ENCODE measurements at regions not wholly inside any gene's neighbourhood (a gene's known extent, or its start where the extent isn't known, plus 50 kb on each side); places are given as distances from the start of the nearest gene placed in this dataset.

DNA sequence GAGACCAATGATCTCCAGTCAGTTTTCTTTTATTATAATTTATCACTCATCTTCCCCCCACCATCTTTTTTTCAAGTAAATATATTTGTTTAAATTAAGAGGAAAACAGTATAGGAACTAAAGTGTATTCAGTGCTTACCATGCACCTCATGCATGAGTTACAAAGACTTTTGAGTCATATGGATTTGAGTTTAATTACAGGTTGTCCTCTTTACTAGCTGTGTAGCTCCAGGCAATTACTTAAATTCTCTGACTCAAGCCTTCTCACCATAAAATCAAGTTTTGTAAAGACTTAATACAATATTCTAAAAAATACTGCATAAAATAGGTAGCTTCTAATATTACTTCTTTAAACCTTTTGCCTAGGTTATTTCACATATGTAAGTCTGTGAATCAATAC, 251.3 kb downstream of the SLC16A7 start:
- Histone ChIP-seq H2AK5ac (ENCODE audit: low read length) (no peak overlapping the region), H3K14ac (ENCODE audit: low read length) (no peak overlapping the region), H3K36me3 (ENCODE audit: control insufficient read depth in 1 of 2, insufficient read depth in 2 of 2, low read length in 2 of 2) (no peaks in the 10 kb centered on the region), H3K9me3 (ENCODE audit: insufficient read depth, low read depth, low read length) (no peaks in the 10 kb centered on the region), H3K4me3 (ENCODE audit: low read depth, low read length) (no peak overlapping the region), H3K18ac (ENCODE audit: low read length) (no peak overlapping the region), H2BK12ac (ENCODE audit: low read length) (no peak overlapping the region), H3K4me2 (ENCODE audit: low read length) (no peak overlapping the region), H3K79me2 (ENCODE audit: control insufficient read depth, insufficient read depth, low read length, poor library complexity) (no peaks in the 10 kb centered on the region), H2BK120ac (ENCODE audit: insufficient read depth, low read length, poor library complexity) (no peak overlapping the region), H3K27ac (ENCODE audit: low read depth, low read length) (no peak overlapping the region), H4K91ac (ENCODE audit: low read depth, low read length) (no peak overlapping the region), H3K4ac (ENCODE audit: low read depth, low read length) (no peak overlapping the region), H4K12ac (ENCODE audit: low read depth, low read length) (no peak overlapping the region), H3K9ac (ENCODE audit: low read length) (no peak overlapping the region), H2AFZ (ENCODE audit: insufficient read depth, low read length, poor library complexity) (no peak overlapping the region), H3K4me1 (ENCODE audit: control insufficient read depth in 1 of 2, insufficient read depth in 2 of 2, low read length in 2 of 2) (no peaks in the 10 kb centered on the region), H4K8ac (ENCODE audit: low read depth, low read length) (no peak overlapping the region), H2BK5ac (ENCODE audit: low read depth, low read length, poor library complexity) (no peak overlapping the region), H3K27me3 (ENCODE audit: insufficient read depth, low read length) (no peaks in the 10 kb centered on the region), H3K79me1 (ENCODE audit: low read length) (no peaks in the 10 kb centered on the region), H3K23ac (ENCODE audit: low read length) (no peak overlapping the region)
- no peak for DNase-seq

DNA sequence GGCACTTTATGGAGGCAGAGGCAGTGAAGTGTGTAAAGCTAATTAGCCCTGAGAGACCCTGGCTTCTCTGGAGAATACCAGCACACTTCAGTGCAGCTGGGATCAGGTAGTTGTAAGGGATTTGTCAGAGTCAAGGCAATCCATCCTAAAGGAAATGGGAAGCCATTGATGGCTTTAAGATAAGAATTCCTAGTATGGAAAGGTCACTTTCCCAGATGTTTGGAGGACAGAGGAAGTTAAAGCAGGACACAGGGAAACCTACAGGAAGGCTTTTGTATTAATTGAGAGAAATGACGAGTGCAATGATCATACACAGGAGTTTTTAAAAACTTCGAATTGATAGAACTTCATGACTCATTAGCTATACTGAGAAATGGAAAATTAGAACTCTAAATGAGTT, 254.4 kb downstream of the SLC16A7 start:
- H2BK5ac ChIP-seq (ENCODE audit: low read depth, low read length, poor library complexity) = no peak overlapping the region
- H3K27me3 ChIP-seq (ENCODE audit: insufficient read depth, low read length) = no peaks in the 10 kb centered on the region
- no peaks in the 10 kb centered on the region for H3K79me1 ChIP-seq (ENCODE audit: low read length)
- no peak overlapping the region for H2AFZ ChIP-seq (ENCODE audit: insufficient read depth, low read length, poor library complexity)
- H2BK12ac ChIP-seq (ENCODE audit: low read length) = no peak overlapping the region
- no peak overlapping the region for H3K14ac ChIP-seq (ENCODE audit: low read length)
- H3K27ac ChIP-seq (ENCODE audit: low read depth, low read length) = no peak overlapping the region
- H3K4ac ChIP-seq (ENCODE audit: low read depth, low read length) = no peak overlapping the region
- no peak overlapping the region for H3K4me2 ChIP-seq (ENCODE audit: low read length)
- no peak overlapping the region for H2AK5ac ChIP-seq (ENCODE audit: low read length)
- H3K18ac ChIP-seq (ENCODE audit: low read length) = no peak overlapping the region
- H4K91ac ChIP-seq (ENCODE audit: low read depth, low read length) = no peak overlapping the region
- no peak overlapping the region for H3K9ac ChIP-seq (ENCODE audit: low read length)
- H3K36me3 ChIP-seq (ENCODE audit: control insufficient read depth in 1 of 2, insufficient read depth in 2 of 2, low read length in 2 of 2) = no peaks in the 10 kb centered on the region
- H2BK120ac ChIP-seq (ENCODE audit: insufficient read depth, low read length, poor library complexity) = no peak overlapping the region
- H3K4me1 ChIP-seq (ENCODE audit: control insufficient read depth in 1 of 2, insufficient read depth in 2 of 2, low read length in 2 of 2) = no peaks in the 10 kb centered on the region
- no CpG with 5 or more reads among the region's 2 CpGs for WGBS (ENCODE audit: extremely low coverage, insufficient coverage, insufficient read length)
- H3K4me3 ChIP-seq (ENCODE audit: low read depth, low read length) = no peak overlapping the region
- no peak for DNase-seq
- no peak overlapping the region for H3K23ac ChIP-seq (ENCODE audit: low read length)
- no peak overlapping the region for H4K12ac ChIP-seq (ENCODE audit: low read depth, low read length)
- H3K9me3 ChIP-seq (ENCODE audit: insufficient read depth, low read depth, low read length) = no peaks in the 10 kb centered on the region
- H4K8ac ChIP-seq (ENCODE audit: low read depth, low read length) = no peak overlapping the region
- no peaks in the 10 kb centered on the region for H3K79me2 ChIP-seq (ENCODE audit: control insufficient read depth, insufficient read depth, low read length, poor library complexity)

DNA sequence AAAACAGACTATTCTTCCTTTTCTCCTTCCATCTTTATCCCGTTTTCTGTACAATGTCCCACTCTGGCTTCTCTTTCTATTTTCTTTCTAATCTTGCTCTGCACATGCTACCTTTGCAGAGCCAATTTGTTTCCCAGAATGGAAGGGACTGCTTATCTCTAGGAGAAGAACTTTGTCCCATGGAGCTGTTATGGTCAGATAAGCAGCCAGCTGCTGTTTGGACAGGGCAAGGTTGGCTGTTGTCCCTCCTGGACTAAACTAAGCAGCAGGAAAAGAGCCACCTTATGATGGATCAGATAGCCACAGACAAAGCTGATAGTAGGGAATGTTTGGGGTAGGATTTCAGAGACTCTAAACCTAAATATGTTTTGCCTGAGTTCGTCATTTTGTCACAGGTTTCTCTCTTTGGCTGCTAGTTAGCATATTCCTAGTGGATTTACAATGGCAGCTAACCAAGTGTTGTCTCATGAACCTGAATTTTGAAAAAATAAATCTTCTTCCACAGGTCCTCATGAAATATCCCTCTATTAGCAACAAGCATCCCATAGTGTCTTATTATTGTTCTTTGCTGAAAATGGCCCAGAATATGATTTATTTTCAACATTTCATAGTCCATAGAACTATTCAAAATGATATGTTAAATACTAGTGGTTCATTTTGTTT, 262.8 kb downstream of the SLC16A7 start:
- no peak overlapping the region for H4K12ac ChIP-seq (ENCODE audit: low read depth, low read length)
- no peaks in the 10 kb centered on the region for H3K27me3 ChIP-seq (ENCODE audit: insufficient read depth, low read length)
- no peaks in the 10 kb centered on the region for H3K9me3 ChIP-seq (ENCODE audit: insufficient read depth, low read depth, low read length)
- no peaks in the 10 kb centered on the region for H3K4me1 ChIP-seq (ENCODE audit: control insufficient read depth in 1 of 2, insufficient read depth in 2 of 2, low read length in 2 of 2)
- H3K18ac ChIP-seq (ENCODE audit: low read length) = no peak overlapping the region
- H4K91ac ChIP-seq (ENCODE audit: low read depth, low read length) = no peak overlapping the region
- H3K27ac ChIP-seq (ENCODE audit: low read depth, low read length) = no peak overlapping the region
- no peak overlapping the region for H2BK120ac ChIP-seq (ENCODE audit: insufficient read depth, low read length, poor library complexity)
- no peak overlapping the region for H2BK5ac ChIP-seq (ENCODE audit: low read depth, low read length, poor library complexity)
- H3K79me1 ChIP-seq (ENCODE audit: low read length) = no peaks in the 10 kb centered on the region
- no peak overlapping the region for H3K4me3 ChIP-seq (ENCODE audit: low read depth, low read length)
- H2AK5ac ChIP-seq (ENCODE audit: low read length) = no peak overlapping the region
- no peak overlapping the region for H3K23ac ChIP-seq (ENCODE audit: low read length)
- no peak overlapping the region for H3K4ac ChIP-seq (ENCODE audit: low read depth, low read length)
- no peak overlapping the region for H2AFZ ChIP-seq (ENCODE audit: insufficient read depth, low read length, poor library complexity)
- no peak overlapping the region for H3K4me2 ChIP-seq (ENCODE audit: low read length)
- H3K36me3 ChIP-seq (ENCODE audit: control insufficient read depth in 1 of 2, insufficient read depth in 2 of 2, low read length in 2 of 2) = no peaks in the 10 kb centered on the region
- H3K9ac ChIP-seq (ENCODE audit: low read length) = no peak overlapping the region
- H2BK12ac ChIP-seq (ENCODE audit: low read length) = no peak overlapping the region
- H3K14ac ChIP-seq (ENCODE audit: low read length) = no peak overlapping the region
- no CpG with 5 or more reads among the region's 2 CpGs for WGBS (ENCODE audit: extremely low coverage, insufficient coverage, insufficient read length)
- H3K79me2 ChIP-seq (ENCODE audit: control insufficient read depth, insufficient read depth, low read length, poor library complexity) = no peaks in the 10 kb centered on the region
- DNase-seq = no peak
- no peak overlapping the region for H4K8ac ChIP-seq (ENCODE audit: low read depth, low read length)

DNA sequence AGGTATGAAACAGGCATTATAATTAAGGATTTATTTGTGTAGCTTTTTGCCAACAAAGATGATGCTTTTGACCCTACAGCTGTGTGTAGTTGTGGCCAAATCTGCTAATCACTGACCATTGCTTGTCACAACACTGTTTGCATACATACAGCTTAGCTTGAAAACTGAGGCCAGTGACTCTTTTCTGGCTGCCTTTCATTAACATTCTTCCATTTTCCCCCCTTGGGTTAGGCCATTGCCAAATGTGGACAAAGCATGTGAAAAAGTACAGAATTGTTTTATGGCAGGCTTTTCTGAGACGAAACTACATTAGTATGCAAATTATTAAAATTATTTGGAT, 263.3 kb downstream of the SLC16A7 start:
- no peak for DNase-seq
- H3K4ac ChIP-seq (ENCODE audit: low read depth, low read length) = no peak overlapping the region
- H3K27ac ChIP-seq (ENCODE audit: low read depth, low read length) = no peak overlapping the region
- H3K9me3 ChIP-seq (ENCODE audit: insufficient read depth, low read depth, low read length) = no peaks in the 10 kb centered on the region
- no peak overlapping the region for H2BK5ac ChIP-seq (ENCODE audit: low read depth, low read length, poor library complexity)
- no peaks in the 10 kb centered on the region for H3K79me2 ChIP-seq (ENCODE audit: control insufficient read depth, insufficient read depth, low read length, poor library complexity)
- no peak overlapping the region for H3K23ac ChIP-seq (ENCODE audit: low read length)
- H2BK12ac ChIP-seq (ENCODE audit: low read length) = no peak overlapping the region
- H3K14ac ChIP-seq (ENCODE audit: low read length) = no peak overlapping the region
- no peak overlapping the region for H4K8ac ChIP-seq (ENCODE audit: low read depth, low read length)
- H3K9ac ChIP-seq (ENCODE audit: low read length) = no peak overlapping the region
- H3K18ac ChIP-seq (ENCODE audit: low read length) = no peak overlapping the region
- no peaks in the 10 kb centered on the region for H3K36me3 ChIP-seq (ENCODE audit: control insufficient read depth in 1 of 2, insufficient read depth in 2 of 2, low read length in 2 of 2)
- H2BK120ac ChIP-seq (ENCODE audit: insufficient read depth, low read length, poor library complexity) = no peak overlapping the region
- no peak overlapping the region for H2AK5ac ChIP-seq (ENCODE audit: low read length)
- no peak overlapping the region for H3K4me2 ChIP-seq (ENCODE audit: low read length)
- WGBS (ENCODE audit: extremely low coverage, insufficient coverage, insufficient read length) = no CpG with 5 or more reads among the region's 1 CpG
- H3K4me3 ChIP-seq (ENCODE audit: low read depth, low read length) = no peak overlapping the region
- no peaks in the 10 kb centered on the region for H3K4me1 ChIP-seq (ENCODE audit: control insufficient read depth in 1 of 2, insufficient read depth in 2 of 2, low read length in 2 of 2)
- H4K12ac ChIP-seq (ENCODE audit: low read depth, low read length) = no peak overlapping the region
- no peak overlapping the region for H4K91ac ChIP-seq (ENCODE audit: low read depth, low read length)
- H3K27me3 ChIP-seq (ENCODE audit: insufficient read depth, low read length) = no peaks in the 10 kb centered on the region
- H2AFZ ChIP-seq (ENCODE audit: insufficient read depth, low read length, poor library complexity) = no peak overlapping the region
- no peaks in the 10 kb centered on the region for H3K79me1 ChIP-seq (ENCODE audit: low read length)

Data from trophoblast cell (in vitro differentiated cells and primary cell).